GM12891 (cell line): ENCODE measurements at regions not wholly inside any gene's neighbourhood (a gene's known extent, or its start where the extent isn't known, plus 50 kb on each side); places are given as distances from the start of the nearest gene placed in this dataset.
"Not testable (repeated sequence)": the region's sequence is repeated elsewhere in the genome, so short reads cannot be mapped to it uniquely, and the experiment has no call there.

Source experiments
- PAX5 ChIP-seq: IDR thresholded peaks from 2 replicates; pipeline ENCODE4 v1.6.1; 2011; ENCODE audit warnings: low read length, moderate library complexity, mild to moderate bottlenecking; ENCODE audit not compliant: insufficient read depth, severe bottlenecking
- POLR2A ChIP-seq: IDR thresholded peaks from 2 replicates; pipeline ENCODE4 v1.6.1; 2011; ENCODE audit warnings: low read depth, low read length, control low read depth
- POLR2AphosphoS5 ChIP-seq: IDR thresholded peaks from 2 replicates; pipeline ENCODE4 v1.6.1; 2011; ENCODE audit warnings: low read depth, low read length, control low read depth
- POU2F2 ChIP-seq: IDR thresholded peaks from 2 replicates; pipeline ENCODE4 v1.6.1; 2011; ENCODE audit warnings: low read depth, mild to moderate bottlenecking, control low read depth, low read length, moderate library complexity
- SPI1 ChIP-seq: IDR thresholded peaks from 2 replicates; pipeline ENCODE4 v1.6.1; 2011; ENCODE audit warnings: low read depth, low read length, control low read depth
- TAF1 ChIP-seq: IDR thresholded peaks from 2 replicates; pipeline ENCODE4 v1.6.1; 2011; ENCODE audit warnings: low read depth, low read length, control low read depth

DNA sequence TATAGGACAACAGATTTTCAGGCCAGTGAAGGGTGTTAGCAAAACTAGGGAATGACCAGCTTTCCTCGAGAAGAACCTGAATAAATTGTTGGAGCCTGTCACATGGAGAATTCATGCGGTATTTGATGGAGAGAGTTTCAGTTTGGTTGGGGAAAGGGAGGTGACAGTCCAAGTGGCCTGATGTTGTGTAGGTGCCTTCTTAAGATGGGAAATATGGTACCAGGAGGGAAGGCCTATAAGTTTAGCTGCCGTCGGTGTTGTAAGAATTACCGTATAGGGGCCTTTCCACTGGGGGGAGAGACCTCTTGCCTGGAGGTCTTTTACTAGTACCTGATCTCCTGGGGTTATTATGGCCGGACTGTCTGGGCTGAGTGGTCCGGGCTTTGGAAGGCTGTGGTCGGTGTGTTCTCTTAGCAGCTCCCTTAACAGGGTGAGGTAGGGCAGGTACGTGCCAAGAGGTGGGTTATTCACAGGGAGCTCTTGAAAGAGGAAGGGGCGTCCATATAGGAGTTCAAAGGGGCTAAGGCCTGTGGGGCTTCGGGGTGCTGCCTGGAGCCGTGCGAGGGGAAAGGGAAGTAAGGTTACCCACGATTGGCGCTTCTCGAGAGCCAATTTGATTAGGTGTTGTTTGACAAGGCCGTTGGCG is 641.1 kb upstream of the DPP6 start:
- not testable (repeated sequence) for TF ChIP-seq POLR2A, POLR2AphosphoS5, TAF1, POU2F2, SPI1, PAX5
